CD14-positive monocyte (primary cell): ENCODE measurements at regions not wholly inside any gene's neighbourhood (a gene's known extent, or its start where the extent isn't known, plus 50 kb on each side); places are given as distances from the start of the nearest gene placed in this dataset.

ENCODE experiments used
- DNase-seq, 3 donors: peaks; one replicate each; pipeline ENCODE4 v3.0.0-alpha.2; 2011 to 2022
- H2AFZ ChIP-seq: 2 replicates; pipeline ENCODE4 v1.6.0; 2012; ENCODE audit warnings: mild to moderate bottlenecking, low read depth, low read length, inconsistent platforms; ENCODE audit not compliant: insufficient read depth, poor library complexity, severe bottlenecking
- H3K27ac ChIP-seq, 2 donors: 1 replicate in 1 of 2; 2 replicates in 1 of 2; pipeline ENCODE4 v1.5.1; 2012 to 2013; ENCODE audit warnings: low read length in 2 of 2, control low read depth in 1 of 2, inconsistent platforms in 1 of 2, low read depth in 1 of 2, mild to moderate bottlenecking in 1 of 2
- H3K27me3 ChIP-seq, 2 donors: one replicate each; pipeline versions ENCODE4 v1.6.0 to v1.6.1; 2011 to 2013; ENCODE audit warnings: low read length in 2 of 2; ENCODE audit not compliant: control insufficient read depth in 2 of 2, insufficient read depth in 2 of 2
- H3K36me3 ChIP-seq, 2 donors: replicated peaks in 1 of 2; 1 replicate in 1 of 2; 2 replicates in 1 of 2; pipeline versions ENCODE4 v1.5.1 to v1.6.1; 2012 to 2013; ENCODE audit warnings: low read length in 2 of 2, control low read depth in 1 of 2, inconsistent platforms in 1 of 2, mild to moderate bottlenecking in 1 of 2; ENCODE audit not compliant: insufficient read depth in 2 of 2, control insufficient read depth in 1 of 2
- H3K4me1 ChIP-seq, 2 donors: 1 replicate in 1 of 2; 2 replicates in 1 of 2; pipeline versions ENCODE4 v1.5.1 to v1.6.1; 2012 to 2013; ENCODE audit warnings: low read length in 2 of 2, control low read depth in 1 of 2, inconsistent platforms in 1 of 2, mild to moderate bottlenecking in 1 of 2, moderate library complexity in 1 of 2; ENCODE audit not compliant: insufficient read depth in 2 of 2, control insufficient read depth in 1 of 2
- H3K4me2 ChIP-seq: replicated peaks from 2 replicates; pipeline ENCODE3; 2012; ENCODE audit warnings: low read length, moderate library complexity, mild to moderate bottlenecking; ENCODE audit not compliant: poor library complexity, severe bottlenecking; ENCODE audit errors: extremely low read depth
- H3K4me3 ChIP-seq, 3 experiments: fragments of 200-600 bp in 1 of 3; sonication (generic) in 1 of 3; replicated peaks in 1 of 3; 1 replicate in 2 of 3; 2 replicates in 1 of 3; pipeline ENCODE4 v1.5.1; 2011 to 2013; ENCODE audit warnings: low read length in 3 of 3, mild to moderate bottlenecking in 3 of 3, control low read depth in 2 of 3, low read depth in 2 of 3, inconsistent platforms in 1 of 3, moderate library complexity in 1 of 3
- H3K79me2 ChIP-seq: 2 replicates; pipeline ENCODE4 v1.6.0; 2012; ENCODE audit warnings: mild to moderate bottlenecking, control low read depth, inconsistent platforms, low read length, moderate library complexity; ENCODE audit not compliant: insufficient read depth
- H3K9ac ChIP-seq: 2 replicates; pipeline ENCODE4 v1.6.0; 2017; ENCODE audit warnings: low read length, mild to moderate bottlenecking; ENCODE audit not compliant: insufficient read depth, poor library complexity, severe bottlenecking
- H3K9me3 ChIP-seq, 2 donors: replicated peaks in 1 of 2; 1 replicate in 1 of 2; 2 replicates in 1 of 2; pipeline versions ENCODE4 v1.5.1 to v1.6.1; 2012 to 2013; ENCODE audit warnings: low read length in 2 of 2, control low read depth in 1 of 2; ENCODE audit not compliant: control insufficient read depth in 1 of 2, insufficient read depth in 1 of 2
- H4K20me1 ChIP-seq: 2 replicates; pipeline ENCODE4 v1.6.0; 2012; ENCODE audit warnings: mild to moderate bottlenecking, low read length, control low read depth, moderate library complexity; ENCODE audit not compliant: insufficient read depth
- H3K27ac Mint-ChIP-seq, 7 donors: one replicate each; pipeline ENCODE4 v1.8.0; 2020; ENCODE audit warnings: mild to moderate bottlenecking in 7 of 7, mixed read lengths in 7 of 7, moderate library complexity in 6 of 7, inconsistent platforms in 2 of 7
- H3K27me3 Mint-ChIP-seq, 3 donors: one replicate each; pipeline ENCODE4 v1.8.0; 2021 to 2022; ENCODE audit warnings: low read depth in 3 of 3, mild to moderate bottlenecking in 3 of 3, mixed read lengths in 3 of 3, moderate library complexity in 3 of 3, inconsistent platforms in 1 of 3
- H3K36me3 Mint-ChIP-seq, 2 donors: one replicate each; pipeline ENCODE4 v1.8.0; 2020; ENCODE audit warnings: mixed read lengths in 2 of 2, inconsistent platforms in 1 of 2, mild to moderate bottlenecking in 1 of 2
- H3K4me1 Mint-ChIP-seq: one replicate; pipeline ENCODE4 v1.8.0; 2020; ENCODE audit warnings: mild to moderate bottlenecking, mixed read lengths
- H3K4me3 Mint-ChIP-seq, 2 donors: one replicate each; pipeline ENCODE4 v1.8.0; 2020; ENCODE audit warnings: mild to moderate bottlenecking in 2 of 2, mixed read lengths in 2 of 2, moderate library complexity in 1 of 2
- H3K9me3 Mint-ChIP-seq, 7 donors: one replicate each; pipeline ENCODE4 v1.8.0; 2020 to 2022; ENCODE audit warnings: mixed read lengths in 7 of 7, mild to moderate bottlenecking in 6 of 7, moderate library complexity in 6 of 7, inconsistent platforms in 2 of 7
- WGBS: methylation state at CpG from one replicate; pipeline ENCODE4 v1.1.5; 2013; ENCODE audit warnings: missing lambda C conversion rate; ENCODE audit not compliant: insufficient coverage; 5-methylcytosine and 5-hydroxymethylcytosine counted together
- intact Hi-C, 2 donors: fragments of 100-400 bp; cut with micrococcal nuclease; formaldehyde crosslinking; loops; one replicate each; pipeline versions ENCODE4 v1.15.0 to v1.15.1; 2023
- TF ChIP-seq, protein P1 (sequence below): fragments of 200-600 bp; IDR thresholded peaks from one replicate; pipeline ENCODE4 v1.8.0; 2022; ENCODE audit warnings: antibody characterized with exemption, mild to moderate bottlenecking

DNA sequence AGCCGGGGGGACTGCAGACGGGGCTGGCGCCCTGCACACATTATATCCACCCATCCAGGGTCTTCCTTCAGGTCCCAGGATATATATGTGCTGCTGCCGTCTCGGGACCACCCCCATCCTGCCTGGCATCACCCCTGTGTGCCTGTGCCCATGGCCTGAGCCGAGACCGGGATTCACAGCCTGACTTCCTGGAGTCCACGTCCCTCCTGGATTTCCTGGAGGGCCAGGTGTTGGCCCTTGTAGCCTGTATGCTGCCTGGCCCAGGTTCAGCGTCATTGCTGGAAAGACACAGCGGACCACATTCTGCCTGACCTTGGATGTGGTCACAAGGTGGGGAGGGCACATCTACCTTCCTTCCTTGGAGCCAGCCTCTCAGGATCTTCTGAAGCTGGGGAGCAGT is 551.1 kb downstream of the BRD1 start:
- no peak overlapping the region for H3K9ac ChIP-seq
- TF ChIP-seq, protein P1, sequence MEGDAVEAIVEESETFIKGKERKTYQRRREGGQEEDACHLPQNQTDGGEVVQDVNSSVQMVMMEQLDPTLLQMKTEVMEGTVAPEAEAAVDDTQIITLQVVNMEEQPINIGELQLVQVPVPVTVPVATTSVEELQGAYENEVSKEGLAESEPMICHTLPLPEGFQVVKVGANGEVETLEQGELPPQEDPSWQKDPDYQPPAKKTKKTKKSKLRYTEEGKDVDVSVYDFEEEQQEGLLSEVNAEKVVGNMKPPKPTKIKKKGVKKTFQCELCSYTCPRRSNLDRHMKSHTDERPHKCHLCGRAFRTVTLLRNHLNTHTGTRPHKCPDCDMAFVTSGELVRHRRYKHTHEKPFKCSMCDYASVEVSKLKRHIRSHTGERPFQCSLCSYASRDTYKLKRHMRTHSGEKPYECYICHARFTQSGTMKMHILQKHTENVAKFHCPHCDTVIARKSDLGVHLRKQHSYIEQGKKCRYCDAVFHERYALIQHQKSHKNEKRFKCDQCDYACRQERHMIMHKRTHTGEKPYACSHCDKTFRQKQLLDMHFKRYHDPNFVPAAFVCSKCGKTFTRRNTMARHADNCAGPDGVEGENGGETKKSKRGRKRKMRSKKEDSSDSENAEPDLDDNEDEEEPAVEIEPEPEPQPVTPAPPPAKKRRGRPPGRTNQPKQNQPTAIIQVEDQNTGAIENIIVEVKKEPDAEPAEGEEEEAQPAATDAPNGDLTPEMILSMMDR: no peak
- H3K27me3 Mint-ChIP-seq: peaks cover 4 to 9% (median 8%) of the 10 kb centered on the region in 3 donors

DNA sequence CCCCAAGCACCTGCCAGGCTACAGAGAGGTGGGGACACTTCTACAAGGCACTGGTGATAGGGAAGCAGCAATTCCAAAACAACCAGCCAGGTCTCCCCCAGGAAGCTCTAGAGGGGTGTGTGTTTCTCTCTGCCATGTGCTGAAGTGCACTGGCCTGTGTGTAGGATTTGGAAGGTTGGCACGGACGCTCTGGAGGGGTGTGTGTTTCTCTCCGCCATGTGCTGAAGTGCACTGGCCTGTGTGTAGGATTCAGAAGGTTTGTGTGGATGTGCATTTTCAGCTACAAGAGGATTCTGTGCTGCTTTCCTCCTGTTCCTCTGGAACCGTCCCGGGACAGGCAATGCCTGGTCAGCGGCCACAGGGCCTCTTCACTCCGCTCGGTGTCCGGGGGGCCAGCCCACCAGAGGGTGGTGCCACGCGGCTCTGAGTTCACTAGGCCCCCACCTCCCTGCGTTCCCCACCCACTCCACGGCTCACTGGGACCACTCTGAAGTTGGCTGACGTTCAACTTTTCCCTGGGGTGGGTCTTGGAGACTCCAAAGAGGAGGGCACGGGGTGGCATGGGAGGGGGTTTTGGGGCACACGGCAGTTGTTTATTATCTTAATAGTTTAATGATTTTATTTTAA is 552.8 kb downstream of the BRD1 start:
- H3K27me3 ChIP-seq: peaks cover 3 to 6% of the 10 kb centered on the region in 2 donors
- Mint-ChIP-seq H3K9me3 (peaks cover 0 to 7% (median 0%) of the 10 kb centered on the region in 7 donors), H3K4me1 (no peaks in the 10 kb centered on the region), H3K27me3 (peaks cover 2 to 21% (median 9%) of the 10 kb centered on the region in 3 donors), H3K27ac (no peak overlapping the region), H3K36me3 (no peaks in the 10 kb centered on the region), H3K4me3 (no peak overlapping the region)
- DNase-seq: no peak
- no peak overlapping the region for H2AFZ ChIP-seq
- no peaks in the 10 kb centered on the region for H3K79me2 ChIP-seq
- no peaks in the 10 kb centered on the region for H3K36me3 ChIP-seq
- no peak overlapping the region for H3K27ac ChIP-seq
- TF ChIP-seq, protein P1: no peak
- intact Hi-C loops: no loop called here
- H3K4me1 ChIP-seq: no peaks in the 10 kb centered on the region
- no peak overlapping the region for H3K4me3 ChIP-seq
- H3K4me2 ChIP-seq: no peak overlapping the region
- 75% methylated on average over 6 of the region's 16 CpGs for WGBS
- no peaks in the 10 kb centered on the region for H4K20me1 ChIP-seq
- no peaks in the 10 kb centered on the region for H3K9me3 ChIP-seq
- no peak overlapping the region for H3K9ac ChIP-seq

More for the DNA sequence above, 551.1 kb downstream of the BRD1 start:
- H3K4me1 Mint-ChIP-seq: no peaks in the 10 kb centered on the region
- Histone ChIP-seq H3K4me3 (no peak overlapping the region), H3K27me3 (no peaks in the 10 kb centered on the region), H3K79me2 (no peaks in the 10 kb centered on the region), H3K27ac (no peak overlapping the region), H3K9me3 (peaks cover 0 to 3% of the 10 kb centered on the region in 2 donors), H3K4me2 (no peak overlapping the region), H3K36me3 (no peaks in the 10 kb centered on the region), H4K20me1 (no peaks in the 10 kb centered on the region), H2AFZ (no peak overlapping the region), H3K4me1 (no peaks in the 10 kb centered on the region)
- no peaks in the 10 kb centered on the region for H3K36me3 Mint-ChIP-seq
- 84% methylated on average over 7 of the region's 10 CpGs for WGBS
- no peak for DNase-seq
- H3K4me3 Mint-ChIP-seq: no peak overlapping the region
- intact Hi-C loops: no loop called here
- H3K27ac Mint-ChIP-seq: no peak overlapping the region
- H3K9me3 Mint-ChIP-seq: peaks cover 0 to 12% (median 7%) of the 10 kb centered on the region in 7 donors
